ELF-1 (cell line): ENCODE measurements at regions not wholly inside any gene's neighbourhood (a gene's known extent, or its start where the extent isn't known, plus 50 kb on each side); places are given as distances from the start of the nearest gene placed in this dataset.

ENCODE experiments used
- DNase-seq: peaks from one replicate; pipeline ENCODE4 v3.0.0-alpha.2; 2016; ENCODE audit warnings: low read depth, low spot score

- no peak for DNase-seq
These were observed 471.1 kb downstream of the TBC1D22A start for GRCh38 chr22:47233316-47234243.

- no peak for DNase-seq
These were observed 470.3 kb downstream of the TBC1D22A start for GRCh38 chr22:47232753-47233152.

- DNase-seq: no peak
These were observed 469.7 kb downstream of the TBC1D22A start for GRCh38 chr22:47232197-47232596.

GRCh38 chr22:47231759-47232158, 469.3 kb downstream of the TBC1D22A start:
- DNase-seq: no peak

GRCh38 chr22:47230741-47231140, 468.3 kb downstream of the TBC1D22A start:
- DNase-seq: no peak

- no peak for DNase-seq
These were observed 467.8 kb downstream of the TBC1D22A start for GRCh38 chr22:47230251-47230650.

- no peak for DNase-seq
These were observed 466.3 kb downstream of the TBC1D22A start for GRCh38 chr22:47228767-47229166.

- DNase-seq: no peak
These were observed 463.6 kb downstream of the TBC1D22A start for GRCh38 chr22:47225931-47226633.

GRCh38 chr22:47225080-47225930, 462.9 kb downstream of the TBC1D22A start:
- DNase-seq: no peak
